ENCODE measurements at regions not wholly inside any gene's neighbourhood (a gene's known extent, or its start where the extent isn't known, plus 50 kb on each side); places are given as distances from the start of the nearest gene placed in this dataset.
A peak's percentile ranks its signal among the peaks of the same experiment; 100 is the strongest.

DNA sequence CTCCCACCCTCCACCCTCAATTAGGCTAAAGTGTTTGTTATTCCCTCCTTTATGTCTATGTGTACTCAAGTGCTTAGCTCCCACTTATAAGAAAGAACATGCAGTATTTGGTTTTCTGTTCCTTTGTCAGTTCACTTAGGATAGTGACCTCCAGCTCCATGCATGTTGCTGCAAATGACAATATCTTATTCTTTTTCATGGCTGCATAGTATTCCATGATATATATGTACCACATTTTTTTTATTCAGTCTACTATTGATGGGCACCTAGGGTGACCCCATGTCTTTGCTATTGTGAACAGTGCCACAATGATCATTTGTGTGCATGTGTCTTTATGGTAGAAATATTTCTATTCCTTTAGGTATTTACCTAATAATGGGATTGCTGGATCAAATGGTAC lies 114.3 kb downstream of the DLEU7 start:
- Histone ChIP-seq H3K9me2 (ENCODE audit: insufficient read depth) (no peaks in the 10 kb centered on the region), H4K20me1 (ENCODE audit: insufficient read depth) (no peaks in the 10 kb centered on the region), H3K36me3 (ENCODE audit: low read depth) (no peaks in the 10 kb centered on the region), H3K27ac (no peak overlapping the region), H3K9me3 (ENCODE audit: insufficient read depth, low read depth) (0 out of 2 replicates have a peak, but pooled peaks cover 4% of the 10 kb centered on the region), H3K4me1 (replicated peaks; ENCODE audit: insufficient read depth) (no peaks in the 10 kb centered on the region), H2AFZ (no peak overlapping the region), H3K79me2 (ENCODE audit: low read depth) (no peaks in the 10 kb centered on the region), H3K4me3 (no peak overlapping the region), H3K4me2 (no peak overlapping the region), H3F3A (ENCODE audit: insufficient read depth, low read depth) (no peaks in the 10 kb centered on the region), H3K27me3 (ENCODE audit: insufficient read depth, low read depth) (no peaks in the 10 kb centered on the region)
- no peak for DNase-seq
- ChIA-PET POLR2A (ENCODE audit: unreplicated experiment) (no interaction called here), CTCF (no interaction called here)
- no TSS peak for BruUV-seq (replicated peaks)
- intact Hi-C loops (cut with micrococcal nuclease; ENCODE audit: unreplicated experiment): no loop called here
- TF ChIP-seq, protein P1, sequence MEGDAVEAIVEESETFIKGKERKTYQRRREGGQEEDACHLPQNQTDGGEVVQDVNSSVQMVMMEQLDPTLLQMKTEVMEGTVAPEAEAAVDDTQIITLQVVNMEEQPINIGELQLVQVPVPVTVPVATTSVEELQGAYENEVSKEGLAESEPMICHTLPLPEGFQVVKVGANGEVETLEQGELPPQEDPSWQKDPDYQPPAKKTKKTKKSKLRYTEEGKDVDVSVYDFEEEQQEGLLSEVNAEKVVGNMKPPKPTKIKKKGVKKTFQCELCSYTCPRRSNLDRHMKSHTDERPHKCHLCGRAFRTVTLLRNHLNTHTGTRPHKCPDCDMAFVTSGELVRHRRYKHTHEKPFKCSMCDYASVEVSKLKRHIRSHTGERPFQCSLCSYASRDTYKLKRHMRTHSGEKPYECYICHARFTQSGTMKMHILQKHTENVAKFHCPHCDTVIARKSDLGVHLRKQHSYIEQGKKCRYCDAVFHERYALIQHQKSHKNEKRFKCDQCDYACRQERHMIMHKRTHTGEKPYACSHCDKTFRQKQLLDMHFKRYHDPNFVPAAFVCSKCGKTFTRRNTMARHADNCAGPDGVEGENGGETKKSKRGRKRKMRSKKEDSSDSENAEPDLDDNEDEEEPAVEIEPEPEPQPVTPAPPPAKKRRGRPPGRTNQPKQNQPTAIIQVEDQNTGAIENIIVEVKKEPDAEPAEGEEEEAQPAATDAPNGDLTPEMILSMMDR (conservative IDR thresholded peaks at IDR 0.05): no peak
- no peak for TF ChIP-seq EZH2 (IDR thresholded peaks at IDR 0.05; ENCODE audit: low read depth)

DNA sequence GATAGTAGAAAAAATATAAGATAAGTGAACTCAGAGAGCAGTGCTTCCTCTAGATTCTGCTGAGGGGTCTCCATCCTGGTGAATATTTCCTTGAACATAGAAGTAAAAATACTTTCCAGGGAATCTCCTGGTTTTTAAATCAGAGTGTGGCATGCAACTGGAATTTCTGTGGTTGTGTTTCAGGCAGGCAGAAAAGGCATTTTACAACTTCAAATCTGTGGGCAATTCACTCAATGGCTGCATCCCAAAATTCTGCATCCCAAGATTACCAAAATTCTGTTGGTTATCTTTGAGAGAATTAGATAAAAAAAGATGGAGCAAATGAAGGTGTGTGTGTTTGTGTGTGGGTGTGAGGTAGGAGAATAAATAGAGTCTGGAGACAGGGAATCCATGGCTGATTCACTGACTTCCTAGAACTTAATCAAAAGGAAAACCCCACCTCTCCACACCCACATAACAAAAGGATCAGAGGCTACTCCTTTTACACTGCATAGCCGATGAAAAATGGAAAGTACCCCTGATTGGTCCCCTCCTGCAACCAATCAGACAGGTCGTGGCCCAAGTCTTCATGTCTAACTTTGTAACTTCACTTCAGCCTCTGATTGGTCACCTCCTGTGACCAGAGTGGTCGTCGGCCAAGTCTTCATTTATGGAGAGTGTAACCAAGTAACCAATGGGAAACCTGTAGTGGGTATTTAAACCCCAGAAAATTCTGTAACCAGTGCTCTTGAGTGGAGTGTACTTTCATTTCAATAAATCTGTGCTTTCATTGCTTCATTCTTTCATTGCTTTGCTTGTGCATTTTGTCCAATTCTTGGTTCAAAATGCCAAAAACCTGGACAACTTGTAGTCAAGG lies 112.8 kb downstream of the DLEU7 start:
- ChIA-PET POLR2A (ENCODE audit: unreplicated experiment) (interaction anchor here (0.7 kb wide), 1 partner anchor 70 kb away, joined by 16 read pairs; no protein-coding TSS in a partner anchor), CTCF (no interaction called here)
- H3K27ac ChIP-seq: no peak overlapping the region
- no peak overlapping the region for H3K4me3 ChIP-seq
- H2AFZ ChIP-seq: no peak overlapping the region
- no peak overlapping the region for H3K4me2 ChIP-seq
- DNase-seq: no peak
- no peaks in the 10 kb centered on the region for H3K36me3 ChIP-seq (ENCODE audit: low read depth)
- no peak for TF ChIP-seq EZH2 (IDR thresholded peaks at IDR 0.05; ENCODE audit: low read depth)
- TF ChIP-seq, protein P1 (conservative IDR thresholded peaks at IDR 0.05): no peak
- H3K9me3 ChIP-seq (ENCODE audit: insufficient read depth, low read depth): 0 out of 2 replicates have a peak, but pooled peaks cover 4% of the 10 kb centered on the region
- H3K9me2 ChIP-seq (ENCODE audit: insufficient read depth): no peaks in the 10 kb centered on the region
- H3K4me1 ChIP-seq (replicated peaks; ENCODE audit: insufficient read depth): no peaks in the 10 kb centered on the region
- no peaks in the 10 kb centered on the region for H3K27me3 ChIP-seq (ENCODE audit: insufficient read depth, low read depth)
- no TSS peak for BruUV-seq (replicated peaks)
- intact Hi-C loops (cut with micrococcal nuclease; ENCODE audit: unreplicated experiment): no loop called here
- H3F3A ChIP-seq (ENCODE audit: insufficient read depth, low read depth): no peaks in the 10 kb centered on the region
- H3K79me2 ChIP-seq (ENCODE audit: low read depth): no peaks in the 10 kb centered on the region
- no peaks in the 10 kb centered on the region for H4K20me1 ChIP-seq (ENCODE audit: insufficient read depth)

DNA sequence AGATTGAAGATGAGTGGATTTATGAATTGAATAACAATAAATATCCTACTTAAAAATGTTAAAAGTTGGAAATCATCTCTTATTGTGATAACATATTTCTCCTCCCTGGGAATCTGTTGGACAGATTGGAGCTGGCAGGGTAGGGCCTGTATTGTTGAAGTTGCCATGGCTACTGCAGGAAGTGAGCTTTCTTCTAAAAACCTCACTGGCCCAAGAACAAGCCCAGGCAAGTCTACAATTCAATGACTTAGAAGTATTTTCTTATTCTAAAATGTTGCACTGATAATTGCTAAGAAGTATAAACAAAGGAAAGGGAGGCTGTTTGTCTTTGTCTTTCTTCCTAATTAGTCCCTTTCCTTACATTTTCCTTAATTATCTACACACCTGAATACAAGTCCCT lies 112.1 kb downstream of the DLEU7 start:
- H3K9me3 ChIP-seq (ENCODE audit: insufficient read depth, low read depth): 0 out of 2 replicates have a peak, but pooled peaks cover 4% of the 10 kb centered on the region
- H3K4me2 ChIP-seq: no peak overlapping the region
- no peaks in the 10 kb centered on the region for H3K79me2 ChIP-seq (ENCODE audit: low read depth)
- H2AFZ ChIP-seq: no peak overlapping the region
- H3K36me3 ChIP-seq (ENCODE audit: low read depth): no peaks in the 10 kb centered on the region
- H3K27me3 ChIP-seq (ENCODE audit: insufficient read depth, low read depth): no peaks in the 10 kb centered on the region
- TF ChIP-seq EZH2 (IDR thresholded peaks at IDR 0.05; ENCODE audit: low read depth): no peak
- TF ChIP-seq, protein P1 (conservative IDR thresholded peaks at IDR 0.05): no peak
- ChIA-PET CTCF (no interaction called here), POLR2A (ENCODE audit: unreplicated experiment) (interaction anchor here (0.6 to 0.7 kb wide), 2 partner anchors 32 to 69 kb away, joined by 4 to 16 read pairs; no protein-coding TSS in a partner anchor)
- no peaks in the 10 kb centered on the region for H3F3A ChIP-seq (ENCODE audit: insufficient read depth, low read depth)
- H3K27ac ChIP-seq: no peak overlapping the region
- BruUV-seq (replicated peaks): no TSS peak
- H3K9me2 ChIP-seq (ENCODE audit: insufficient read depth): no peaks in the 10 kb centered on the region
- no peaks in the 10 kb centered on the region for H4K20me1 ChIP-seq (ENCODE audit: insufficient read depth)
- intact Hi-C loops (cut with micrococcal nuclease; ENCODE audit: unreplicated experiment): no loop called here
- H3K4me3 ChIP-seq: no peak overlapping the region
- peak in 1 of 2 experiments; percentile 42 for DNase-seq
- H3K4me1 ChIP-seq (replicated peaks; ENCODE audit: insufficient read depth): no peaks in the 10 kb centered on the region

Data from PC-9 (cell line).